Femur (tissue), 1 donor: ENCODE measurements at regions not wholly inside any gene's neighbourhood (a gene's known extent, or its start where the extent isn't known, plus 50 kb on each side); places are given as distances from the start of the nearest gene placed in this dataset.

ENCODE experiments used
- DNase-seq: peaks from one replicate; pipeline ENCODE4 v3.0.0-alpha.2; 2017

DNA sequence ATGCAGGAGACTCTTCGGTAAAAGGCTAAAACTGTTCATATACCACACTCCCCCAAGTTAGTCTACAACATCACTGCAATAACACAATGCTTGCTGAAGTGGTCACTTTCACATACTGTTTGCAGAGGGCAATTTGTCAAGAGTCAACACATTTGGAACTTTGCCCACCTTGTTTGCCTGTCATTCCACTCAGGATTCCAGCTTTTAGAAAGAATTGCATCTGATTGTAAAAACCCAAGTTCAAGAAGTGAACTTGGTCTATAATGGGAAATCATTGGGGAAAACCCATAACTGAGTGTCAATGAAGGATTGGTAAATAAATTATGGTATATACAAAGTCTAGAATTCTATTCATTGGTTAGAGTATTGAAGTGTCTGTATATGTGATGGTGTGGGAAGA lies 120.5 kb downstream of the GADD45G start:
- no peak for DNase-seq

GRCh38 chr9:89729954-89730530 lies 125.2 kb downstream of the GADD45G start:
- DNase-seq, result no peak

GRCh38 chr9:89730715-89731114 lies 125.9 kb downstream of the GADD45G start:
- DNase-seq, result no peak

DNA sequence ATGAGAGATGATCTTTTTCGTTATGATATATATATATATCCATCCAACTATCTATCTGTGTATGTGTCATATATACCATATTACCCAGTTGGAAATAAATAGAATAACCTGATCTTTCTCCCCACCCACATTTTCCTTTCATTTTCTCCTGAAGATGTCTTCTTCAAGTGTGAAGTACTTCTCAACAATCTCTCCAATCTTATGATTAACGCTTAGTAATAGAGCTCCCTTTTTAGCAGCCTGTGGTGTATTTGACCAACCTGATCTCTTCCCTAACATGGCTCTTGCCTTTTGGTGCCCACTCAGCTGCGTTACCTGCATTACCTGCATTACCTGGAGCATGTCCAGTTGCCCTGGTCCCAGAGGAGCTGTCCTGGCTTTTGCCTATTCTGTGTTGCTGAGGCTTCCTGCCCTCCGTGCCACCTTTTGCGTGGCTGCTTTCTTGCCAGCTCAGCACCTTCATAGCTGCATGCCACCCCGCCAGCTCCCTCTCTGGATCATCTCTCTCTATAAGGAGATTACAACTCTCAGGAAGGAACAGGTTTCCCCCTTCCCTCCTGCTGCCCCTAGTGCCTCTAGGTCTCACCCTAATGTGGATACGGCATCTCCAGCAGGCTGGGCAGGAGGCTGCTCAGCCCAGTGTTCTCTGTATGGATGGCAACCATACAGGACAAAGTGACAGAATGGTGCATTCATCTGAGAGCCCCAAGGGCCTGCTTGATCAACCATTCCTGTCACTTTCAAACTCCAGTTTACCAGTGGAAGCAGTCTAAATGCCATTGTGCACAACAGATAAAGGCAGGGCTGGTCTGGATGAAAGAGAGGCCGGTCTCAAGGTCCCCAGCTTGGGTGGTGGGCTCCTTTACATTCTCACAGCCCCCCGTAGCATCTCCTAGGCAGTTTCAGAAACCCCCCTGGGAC lies 126.7 kb downstream of the GADD45G start:
- no peak for DNase-seq

DNA sequence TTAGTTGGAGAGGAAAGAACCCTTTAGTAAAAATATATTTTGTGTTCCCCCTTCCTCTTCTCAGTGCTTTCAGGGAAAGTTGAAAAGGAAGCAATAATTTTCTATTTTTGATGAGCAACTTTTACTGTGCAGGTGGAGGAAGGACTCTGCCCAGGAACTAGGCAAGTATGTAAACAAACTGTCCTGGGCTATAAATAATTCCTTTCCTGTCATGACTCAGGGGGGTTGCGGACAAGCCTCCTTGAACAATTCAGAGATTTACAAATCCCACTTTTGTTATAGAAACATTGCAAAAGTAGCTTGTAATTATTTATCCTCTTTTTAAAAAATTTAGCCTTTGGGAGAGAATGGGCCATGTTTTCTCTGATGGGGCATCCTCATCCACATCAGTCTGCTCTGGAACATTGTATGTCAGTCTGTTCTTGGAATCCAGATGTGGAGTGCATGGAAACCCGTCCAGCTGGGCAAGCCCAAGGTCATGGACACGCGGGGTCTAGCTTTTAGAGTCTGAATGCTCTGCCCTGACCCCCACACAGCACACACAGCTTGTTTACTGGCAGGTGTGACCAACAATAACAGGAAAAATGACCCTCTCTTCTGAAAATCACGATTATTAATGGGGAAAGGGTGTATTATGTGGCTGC lies 127.6 kb downstream of the GADD45G start:
- DNase-seq, result no peak

GRCh38 chr9:89732939-89733324 lies 128.1 kb downstream of the GADD45G start:
- no peak for DNase-seq

DNA sequence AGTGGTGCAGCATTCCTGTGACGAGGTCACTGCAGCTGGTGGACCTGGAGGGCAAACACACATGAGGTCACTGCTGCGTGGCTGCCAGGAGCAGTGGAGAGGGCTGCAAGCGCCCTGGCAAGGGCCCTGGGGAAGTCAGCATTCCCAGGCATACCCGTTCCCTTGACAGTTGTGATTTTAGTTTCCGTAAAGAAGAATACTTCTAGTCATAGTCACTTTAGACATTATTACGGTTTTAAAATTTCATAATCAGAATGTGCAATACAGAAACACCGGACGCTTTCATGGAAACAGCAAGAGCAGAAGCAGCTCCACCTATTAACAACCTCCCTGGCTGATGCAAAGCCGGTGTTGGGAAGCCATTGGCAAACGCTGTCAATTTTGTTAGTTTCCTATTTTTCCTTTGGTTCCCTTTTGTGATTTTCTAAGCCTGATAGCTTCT lies 129.8 kb downstream of the GADD45G start:
- no peak for DNase-seq

- DNase-seq, result no peak
Measured at GRCh38 chr9:89738137-89738932, 133.5 kb downstream of the GADD45G start.

GRCh38 chr9:89739511-89739910 lies 134.7 kb downstream of the GADD45G start:
- no peak for DNase-seq

- DNase-seq, result no peak
Measured at GRCh38 chr9:89739916-89740315, 135.1 kb downstream of the GADD45G start.

GRCh38 chr9:89740722-89741121 lies 135.9 kb downstream of the GADD45G start:
- no peak for DNase-seq

DNA sequence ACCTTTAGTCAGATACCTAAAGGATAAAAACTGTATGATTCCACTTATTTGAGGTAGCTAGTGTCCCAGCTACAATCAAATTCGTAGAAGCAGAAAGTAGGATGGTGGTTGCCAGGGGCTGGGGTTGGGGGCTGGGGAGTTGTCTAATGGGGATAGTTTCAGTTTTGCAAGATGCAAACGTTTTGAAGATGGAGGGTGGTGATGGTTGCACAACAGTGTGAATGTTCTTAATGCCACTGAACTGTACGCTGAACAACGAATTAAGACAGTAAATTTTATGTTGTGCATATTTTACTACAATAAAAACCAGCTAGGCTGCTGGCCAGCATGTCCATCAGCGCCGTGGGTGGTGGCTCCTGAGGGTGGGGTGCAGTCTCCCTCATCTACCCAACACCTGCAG lies 137.8 kb downstream of the GADD45G start:
- no peak for DNase-seq

GRCh38 chr9:89743216-89743572 lies 138.4 kb downstream of the GADD45G start:
- DNase-seq, result peak; percentile 56

DNA sequence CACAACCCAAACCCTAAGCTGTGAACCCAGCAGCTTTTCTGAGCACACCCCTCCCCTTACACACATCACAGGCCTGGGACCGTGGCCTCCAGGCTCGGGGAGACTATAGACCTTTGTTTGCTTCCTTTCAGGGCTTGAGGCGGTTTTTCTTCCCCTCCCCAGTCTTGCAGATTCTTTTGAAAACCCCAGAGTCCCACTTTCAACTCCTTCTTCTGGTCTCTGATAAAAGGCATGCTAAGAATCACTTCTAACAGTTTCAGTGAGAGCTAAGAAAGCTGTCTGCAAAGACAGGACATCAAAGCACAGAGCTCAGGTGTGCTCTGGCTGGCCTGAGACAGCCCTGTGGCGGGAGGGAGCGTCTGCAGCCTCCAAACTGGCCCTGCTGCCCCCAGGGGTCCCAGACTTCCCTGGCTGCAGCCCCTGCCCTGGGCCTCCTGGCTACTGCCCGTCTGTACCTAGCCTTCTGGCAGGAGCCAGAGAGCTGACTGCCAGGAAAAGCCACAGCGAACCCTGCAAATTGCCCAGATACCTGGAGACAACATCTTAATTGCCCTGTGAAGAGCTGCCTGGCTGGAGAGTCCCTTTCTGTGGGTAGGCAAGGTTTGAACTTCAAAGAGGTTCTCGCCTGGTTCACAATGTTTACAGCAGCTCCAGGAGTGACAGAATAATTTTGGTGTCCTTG lies 138.9 kb downstream of the GADD45G start:
- no peak for DNase-seq

DNA sequence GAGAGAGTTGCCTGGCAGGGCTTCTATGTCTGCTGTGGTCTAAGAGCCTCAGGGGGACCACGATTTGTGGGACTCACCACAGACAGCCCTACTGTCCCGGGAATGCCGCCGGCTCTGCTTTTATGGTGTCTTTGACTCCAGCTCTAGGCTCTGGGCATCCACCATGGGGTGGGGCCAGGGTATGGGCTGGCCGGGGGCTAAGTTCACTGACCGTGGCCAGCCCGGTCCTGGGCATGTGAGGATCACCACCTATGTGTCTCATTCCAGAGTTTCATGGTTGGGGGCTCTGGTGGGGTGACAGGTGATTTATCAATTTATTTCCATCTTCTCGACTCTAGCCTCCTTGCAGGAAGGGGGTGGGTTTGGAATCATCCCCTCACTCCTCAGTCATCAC lies 139.4 kb downstream of the GADD45G start:
- DNase-seq, result no peak

DNA sequence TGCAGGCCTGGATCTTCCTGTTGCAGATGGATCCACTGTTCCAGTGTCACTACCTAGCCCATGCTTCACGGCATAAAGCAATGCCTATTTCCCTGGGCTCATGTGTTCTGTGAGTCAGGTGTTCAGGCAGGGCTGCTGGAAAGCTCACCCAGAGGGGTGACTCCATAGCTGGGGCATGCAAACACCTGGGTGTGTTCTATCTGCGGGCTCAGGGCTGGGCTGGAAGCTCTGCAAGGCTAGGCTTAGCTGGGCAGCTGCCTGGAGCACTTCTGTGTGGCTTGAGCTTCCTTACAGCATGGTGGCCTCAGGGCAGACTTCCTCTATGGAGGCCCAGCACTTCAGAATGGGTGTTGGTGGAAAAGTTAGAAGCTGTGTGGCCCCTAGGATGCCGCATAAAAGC lies 139.9 kb downstream of the GADD45G start:
- no peak for DNase-seq

GRCh38 chr9:89745601-89746376 lies 141.0 kb downstream of the GADD45G start:
- DNase-seq, result peak; percentile 72

GRCh38 chr9:89746385-89747116 lies 141.7 kb downstream of the GADD45G start:
- peak; percentile 83 for DNase-seq

DNA sequence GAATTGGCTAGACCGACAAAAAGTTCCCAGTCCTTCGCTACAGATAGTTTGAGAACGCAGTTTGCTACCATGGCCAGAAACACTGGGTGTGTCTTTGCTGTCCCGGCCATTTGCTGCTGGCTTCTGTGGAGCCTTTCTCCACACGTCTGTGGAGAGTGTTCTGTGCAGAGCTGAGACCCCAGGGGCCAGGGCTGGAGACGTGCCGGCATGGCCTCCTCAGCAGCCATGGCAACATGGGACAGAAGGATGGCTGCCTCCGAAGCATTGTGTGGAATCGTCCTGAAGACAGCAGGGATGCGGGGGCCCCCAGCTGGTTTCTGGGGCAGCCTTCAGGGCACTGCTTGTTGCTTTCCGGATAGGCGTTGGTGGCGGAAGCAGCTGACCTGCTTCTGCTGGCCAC lies 142.8 kb downstream of the GADD45G start:
- no peak for DNase-seq

DNA sequence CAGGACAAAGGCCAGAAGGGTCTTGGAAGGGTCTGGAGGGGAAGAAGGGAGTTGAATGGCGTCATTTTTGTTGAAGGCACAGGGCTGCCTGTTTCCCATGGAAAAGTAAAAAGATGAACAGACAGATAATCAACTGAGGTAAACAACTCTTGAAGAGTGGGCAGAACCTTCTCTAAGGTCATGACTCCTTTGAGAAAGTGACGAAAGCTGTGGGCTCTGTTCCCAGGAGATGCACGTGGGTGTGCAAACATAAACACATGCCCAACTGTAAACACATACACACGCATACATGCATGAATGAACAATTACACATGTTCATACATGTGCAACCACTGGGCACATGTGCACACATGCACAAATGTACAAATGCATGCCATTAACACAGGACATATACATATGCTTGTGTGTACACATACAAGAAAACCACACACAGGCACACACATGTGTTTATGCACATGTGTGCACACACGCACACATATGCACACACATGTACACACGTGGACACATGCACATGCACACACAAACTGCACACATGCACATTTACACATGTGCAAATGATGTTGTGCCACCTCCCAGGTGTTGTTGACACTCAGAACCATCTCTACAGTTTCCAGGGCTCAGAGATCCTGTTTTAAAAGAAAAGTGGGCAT lies 143.3 kb downstream of the GADD45G start:
- DNase-seq, result no peak
